Stimulated activated CD4-positive, alpha-beta T cell treated with anti-CD3 and anti-CD28 coated beads, TNF-alpha, amount 100 ng/mL, for 4 hours (primary cell): ENCODE measurements at regions not wholly inside any gene's neighbourhood (a gene's known extent, or its start where the extent isn't known, plus 50 kb on each side); places are given as distances from the start of the nearest gene placed in this dataset.

Experiments used
- DNase-seq, 3 experiments: peaks; one replicate each; pipeline ENCODE4 v3.0.0-alpha.2; 2020; ENCODE audit warnings: low read depth in 3 of 3

DNA sequence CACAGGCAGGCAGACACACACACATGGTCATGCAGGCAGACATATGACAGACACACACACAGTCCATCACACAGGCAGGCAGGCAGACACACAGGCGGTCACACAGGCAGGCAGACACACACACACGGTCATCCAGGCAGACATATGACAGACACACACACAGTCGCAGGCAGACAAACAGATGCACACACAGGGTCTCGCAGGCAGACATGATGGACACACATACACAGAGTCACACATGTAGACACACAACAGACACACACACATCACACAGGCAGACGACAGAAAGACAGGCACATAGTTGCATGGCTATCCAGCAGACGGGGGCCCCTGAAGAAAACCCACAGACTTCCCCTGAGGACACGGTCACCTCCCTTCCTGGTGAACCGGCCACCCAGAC, 135.4 kb downstream of the NCOR2 start:
- no peak for DNase-seq

DNA sequence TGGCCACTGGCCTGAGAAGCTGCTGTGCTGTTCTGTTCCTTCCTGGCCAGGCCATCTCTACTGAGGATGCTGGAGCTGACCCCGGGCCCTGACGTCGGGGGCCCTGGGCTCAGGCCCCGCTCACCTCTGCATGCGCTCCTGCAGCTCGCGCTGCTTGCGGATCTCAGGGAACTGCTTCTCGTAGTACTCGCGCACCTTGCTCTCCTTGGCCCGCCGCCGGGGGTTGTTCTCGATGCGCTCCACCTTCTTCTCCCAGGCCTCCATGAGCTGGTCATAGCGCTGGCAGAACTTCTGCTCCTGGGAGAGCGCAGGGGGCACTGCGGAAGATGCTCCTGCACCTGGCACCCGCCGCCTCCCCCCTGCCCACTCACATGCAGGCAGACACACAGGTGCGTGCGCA, 135.6 kb downstream of the RFLNA start:
- no peak for DNase-seq

DNA sequence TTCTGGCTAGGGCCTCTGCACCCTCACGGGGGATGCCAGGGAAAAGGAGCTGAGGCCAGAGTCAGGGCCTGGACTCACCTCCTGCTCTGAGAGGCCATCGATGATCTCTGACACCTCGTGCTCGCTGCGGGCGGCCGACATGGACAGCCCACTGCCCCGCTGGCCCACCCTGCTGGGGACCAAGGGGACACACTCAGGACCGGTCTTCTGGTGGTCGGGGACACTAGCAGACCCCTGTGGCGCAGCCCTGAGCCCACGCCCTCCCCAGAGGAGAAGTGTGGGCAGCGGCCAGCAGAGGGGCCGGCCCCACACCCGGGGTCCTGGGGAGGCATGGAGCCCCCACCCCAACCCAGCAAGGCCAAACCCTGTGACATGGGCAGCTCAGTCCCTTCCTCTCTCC, 134.6 kb downstream of the RFLNA start:
- DNase-seq: no peak

DNA sequence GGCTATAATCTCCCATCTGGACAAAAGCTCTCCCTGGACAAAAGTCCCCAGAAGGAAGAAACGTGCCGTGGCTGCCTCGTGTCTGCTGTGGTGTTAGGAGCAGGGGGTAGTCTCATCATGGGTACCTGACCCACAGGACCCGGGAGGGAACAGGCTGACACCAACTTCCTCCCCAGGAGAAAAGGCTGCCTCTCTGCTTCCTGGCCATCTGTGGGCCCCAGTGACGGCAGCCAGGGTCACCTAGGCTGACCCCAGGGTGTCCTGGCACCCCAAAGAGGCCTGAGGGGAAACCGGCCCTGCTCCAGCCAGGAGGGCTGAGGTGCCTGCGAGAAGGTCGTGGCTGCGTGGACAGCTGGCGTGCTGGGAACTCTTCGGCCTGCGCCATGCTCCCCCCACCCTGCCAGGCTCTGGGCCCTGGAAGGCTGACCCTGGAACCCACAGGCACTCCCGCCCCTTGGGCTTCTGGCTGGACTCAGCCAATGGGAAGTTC, 133.9 kb downstream of the RFLNA start:
- no peak for DNase-seq

DNA sequence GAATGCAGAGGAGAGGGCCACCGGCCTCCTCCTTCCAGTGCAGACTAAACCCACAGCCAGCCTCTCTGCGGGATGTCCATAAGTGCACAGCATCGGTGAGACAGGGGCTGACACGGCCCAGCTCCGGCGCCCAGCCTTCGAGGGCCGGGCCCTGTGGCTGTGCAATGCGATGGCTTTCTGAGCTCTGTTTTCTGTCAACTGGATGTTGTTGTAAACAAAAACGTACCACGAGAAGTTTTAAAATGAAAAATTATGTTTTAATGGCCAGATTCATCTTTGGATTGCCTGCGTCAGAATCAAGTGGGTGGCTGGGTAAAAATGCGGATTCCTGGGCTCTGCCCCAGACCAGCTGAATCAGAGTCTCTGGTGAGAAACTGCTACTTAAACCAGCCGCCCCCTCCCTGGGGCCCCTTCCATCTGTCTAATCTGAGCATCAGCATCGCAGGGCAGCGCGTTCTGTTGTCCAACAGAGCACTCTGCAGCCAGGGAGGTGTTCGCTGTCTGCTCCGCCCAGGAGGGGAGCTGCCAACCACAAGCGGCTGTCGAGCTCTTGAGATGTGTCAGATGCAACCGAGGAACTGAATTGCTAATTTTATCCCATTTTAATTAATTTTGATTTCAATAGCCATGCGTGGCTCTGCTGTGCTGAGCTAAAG, 133.4 kb downstream of the RFLNA start:
- DNase-seq: no peak

DNA sequence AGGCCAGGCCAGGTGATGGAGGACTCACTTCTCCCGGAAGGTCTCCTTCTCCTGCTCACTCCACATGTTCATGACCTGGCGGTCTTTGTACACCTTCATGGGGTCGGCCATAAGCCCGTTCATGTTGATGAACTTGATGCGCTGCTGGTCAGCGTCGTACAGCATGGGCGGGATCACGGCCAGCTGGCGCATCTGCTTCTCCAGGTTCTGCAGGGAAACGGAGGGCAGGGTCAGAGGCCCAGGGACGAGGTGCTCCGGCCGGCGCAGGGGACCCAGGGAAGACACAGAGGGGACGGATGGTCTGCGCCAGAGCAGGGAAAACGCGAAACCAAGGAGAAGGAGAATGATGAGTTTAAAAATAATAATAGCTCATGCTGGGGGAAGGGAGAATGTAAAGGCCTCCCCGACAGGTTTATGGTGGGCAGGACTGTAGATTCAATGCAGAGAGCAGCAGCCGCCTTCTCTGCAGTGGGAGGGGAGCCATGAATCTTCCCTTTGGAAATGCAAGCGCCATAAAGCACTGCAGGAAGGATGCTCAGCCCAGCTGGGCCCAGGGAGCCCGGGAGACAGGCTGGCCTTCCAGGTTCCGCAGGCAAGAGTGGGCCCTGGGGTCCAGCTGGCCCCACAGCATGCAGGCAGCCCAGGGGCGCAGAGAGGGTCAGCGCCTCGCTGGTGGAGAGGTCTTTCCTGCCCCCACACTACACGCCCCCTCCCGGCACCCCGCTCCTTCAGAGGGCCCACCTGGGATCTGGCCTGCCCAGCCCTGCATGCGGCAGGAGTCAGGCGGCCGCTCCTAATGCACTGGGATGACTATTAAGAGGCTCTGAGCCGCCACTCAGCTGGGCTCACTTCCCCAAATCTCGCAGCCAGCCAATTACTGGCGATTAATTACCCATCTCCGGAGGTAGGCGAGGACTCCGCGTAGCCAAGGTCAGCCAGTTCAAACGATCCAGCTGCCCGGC, 132.0 kb downstream of the RFLNA start:
- no peak for DNase-seq

DNA sequence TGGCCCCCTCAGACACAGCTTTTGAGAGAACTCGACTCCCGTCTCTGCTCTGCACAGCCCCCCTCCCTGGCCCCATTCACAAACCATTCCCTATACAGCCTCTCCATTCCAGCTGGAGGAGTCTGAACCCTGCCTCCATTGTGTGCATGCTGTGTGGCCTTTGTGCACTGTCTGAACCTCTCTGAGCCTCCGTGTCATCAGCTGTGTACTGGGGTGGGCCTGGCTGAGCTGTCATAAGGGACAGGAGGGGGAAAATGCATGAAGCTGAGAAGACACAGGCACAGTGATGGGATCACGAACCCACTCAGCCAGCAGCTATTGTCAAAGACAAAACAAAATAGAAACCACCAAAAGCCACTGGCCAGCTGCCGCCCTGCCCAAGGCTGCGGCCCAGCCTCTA, 130.8 kb downstream of the RFLNA start:
- no peak for DNase-seq

DNA sequence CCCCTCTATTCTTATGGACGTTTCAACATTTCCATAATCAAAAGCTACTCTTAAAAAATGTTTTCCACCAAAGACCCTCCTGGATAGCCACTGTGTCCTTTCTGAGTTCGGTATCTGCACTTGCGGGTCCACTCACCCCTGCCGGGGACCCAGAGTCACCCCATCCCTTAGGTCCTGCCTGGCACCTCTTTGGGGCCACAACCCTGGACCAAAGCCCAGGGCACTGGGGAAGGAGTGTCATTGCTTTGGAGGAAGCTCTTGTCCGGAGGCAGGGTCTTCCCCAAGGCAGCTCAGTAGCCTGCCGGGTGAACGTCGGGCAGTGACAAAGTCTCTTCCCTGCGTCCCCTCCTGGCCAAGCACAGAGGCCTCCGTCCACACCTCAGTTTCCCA, 129.6 kb downstream of the RFLNA start:
- DNase-seq: no peak

DNA sequence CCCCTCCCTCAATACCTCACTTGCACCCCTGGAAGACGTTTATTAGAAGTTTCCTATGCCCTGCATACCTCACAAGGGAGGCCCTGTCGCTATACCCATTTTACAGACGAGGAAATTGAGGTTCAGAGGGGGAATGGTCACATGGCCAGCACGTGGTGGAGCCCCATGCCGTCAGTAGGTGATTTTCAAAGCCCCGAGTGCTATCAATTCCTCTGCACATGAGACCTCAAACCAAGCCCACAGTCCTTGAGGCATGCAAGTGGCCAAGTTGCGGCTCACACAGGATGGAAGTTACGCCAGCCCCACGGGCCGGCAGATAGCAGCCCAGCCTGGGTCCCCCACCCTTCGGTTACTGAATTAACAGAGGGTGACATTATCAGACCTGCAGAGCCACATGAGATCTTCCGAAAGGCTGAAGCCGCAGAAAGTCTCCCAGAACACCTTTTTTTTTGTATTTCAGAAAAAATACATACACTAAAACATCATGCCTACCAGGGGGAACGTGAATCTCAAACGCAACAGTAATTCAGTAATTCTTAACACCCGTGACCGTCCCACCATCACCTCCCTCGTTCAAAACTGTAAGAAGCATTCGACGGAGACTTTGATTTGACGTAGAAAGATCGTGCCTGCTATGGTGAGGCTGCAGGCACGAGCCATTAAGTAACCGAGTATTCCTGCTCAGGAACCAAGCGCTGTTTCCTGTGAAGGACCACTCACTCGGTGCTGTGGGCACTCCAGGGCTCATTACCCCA, 129.0 kb downstream of the RFLNA start:
- DNase-seq: no peak

DNA sequence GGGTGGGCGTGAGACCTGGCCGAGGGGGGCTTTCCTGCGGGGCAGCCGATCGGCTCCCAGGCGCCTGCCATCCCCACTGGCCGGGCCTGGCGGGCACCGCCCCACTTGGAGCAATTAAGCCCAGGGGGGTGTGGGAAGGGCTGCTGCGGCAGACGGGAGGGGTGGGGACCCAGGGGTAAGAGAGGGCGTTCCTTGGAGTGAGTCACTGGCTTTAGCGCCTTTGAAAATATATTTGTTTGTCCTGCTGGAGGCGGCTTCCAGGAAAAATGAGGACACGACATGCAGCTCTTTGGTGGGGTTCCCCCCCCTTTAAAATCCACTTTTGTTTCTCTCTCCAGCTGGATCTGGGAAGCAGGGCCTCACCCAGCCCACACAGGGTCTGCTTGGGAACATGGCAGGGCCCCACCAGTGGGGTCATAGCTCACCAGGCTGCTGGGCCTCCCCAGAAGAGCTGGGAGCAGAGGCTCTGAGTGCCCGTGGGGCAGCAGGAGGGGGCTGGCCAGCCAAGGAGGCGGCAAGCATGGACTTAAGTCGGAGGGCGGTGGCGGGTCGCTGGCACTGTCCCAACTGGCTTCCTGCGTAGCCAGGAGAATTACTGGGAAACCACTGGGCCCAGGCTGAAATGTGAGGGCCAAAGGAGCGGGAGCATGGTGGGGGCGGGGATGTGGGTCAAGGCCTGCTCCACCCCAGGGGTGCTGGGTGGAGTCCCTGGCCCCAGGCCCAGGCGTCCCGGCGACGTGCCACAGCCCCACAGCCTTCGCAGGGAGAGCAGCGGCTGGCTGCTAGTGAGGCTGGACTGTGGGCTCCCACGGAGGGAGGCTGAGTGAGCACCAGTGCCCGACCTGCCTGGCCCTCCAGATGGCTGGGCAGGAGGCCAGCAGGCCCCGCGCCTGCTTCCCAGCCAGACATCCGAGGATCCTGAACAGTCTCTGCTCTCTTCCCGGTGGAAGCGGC, 128.0 kb downstream of the RFLNA start:
- no peak for DNase-seq

DNA sequence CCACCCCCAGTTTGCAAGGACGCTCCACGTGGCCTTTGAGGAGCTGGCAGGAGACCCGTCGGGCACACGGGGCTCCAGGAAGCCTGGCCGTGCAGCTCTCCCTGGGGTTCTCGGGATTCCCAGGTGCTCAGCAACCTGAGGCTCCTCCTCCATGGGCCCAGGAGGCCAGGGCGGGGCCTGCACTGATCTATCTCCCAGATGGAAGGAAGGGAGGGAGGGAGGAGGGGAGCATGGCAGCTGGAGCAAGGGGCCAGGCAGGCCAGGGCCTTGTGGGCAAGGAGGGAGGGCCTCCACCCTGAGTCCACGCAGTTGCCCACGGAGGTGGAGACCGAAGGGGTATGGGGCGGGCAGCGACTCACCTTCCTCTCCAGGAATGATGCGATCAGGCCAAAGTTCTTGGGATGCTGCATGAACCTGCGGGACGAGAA, 127.3 kb downstream of the RFLNA start:
- no peak for DNase-seq

DNA sequence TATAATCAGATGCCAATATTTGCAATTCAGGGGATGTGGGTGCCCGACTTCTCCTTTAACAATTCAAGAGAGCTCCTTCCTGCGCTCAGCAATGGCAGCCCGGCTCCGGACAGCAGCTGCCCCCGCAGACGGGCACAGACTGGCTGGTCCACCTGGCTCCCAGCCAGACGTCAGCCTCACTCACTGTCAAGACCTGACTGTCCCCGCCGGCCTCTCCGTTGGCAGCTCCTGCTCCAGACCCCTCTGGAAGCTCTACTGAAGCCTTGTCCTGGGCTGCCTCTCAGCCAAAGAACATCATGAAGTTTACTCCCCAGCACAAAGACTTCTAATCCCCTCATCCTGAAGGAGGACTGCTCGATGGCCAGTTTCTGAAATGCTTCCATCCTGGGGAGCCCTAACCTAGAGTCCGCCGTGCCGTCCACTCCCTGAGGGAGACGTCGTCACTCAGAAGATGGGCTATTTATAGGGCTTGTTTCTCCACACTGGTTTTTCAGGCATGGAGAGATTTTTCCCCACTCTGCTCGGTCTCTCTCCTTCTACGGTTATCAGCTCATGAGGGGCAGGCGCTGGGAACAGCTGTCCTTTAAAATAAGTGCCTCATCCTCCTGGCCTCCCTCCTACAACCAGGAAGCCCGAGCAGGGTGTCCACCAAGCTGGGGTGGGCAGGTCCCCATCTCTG, 126.2 kb downstream of the RFLNA start:
- DNase-seq: no peak

DNA sequence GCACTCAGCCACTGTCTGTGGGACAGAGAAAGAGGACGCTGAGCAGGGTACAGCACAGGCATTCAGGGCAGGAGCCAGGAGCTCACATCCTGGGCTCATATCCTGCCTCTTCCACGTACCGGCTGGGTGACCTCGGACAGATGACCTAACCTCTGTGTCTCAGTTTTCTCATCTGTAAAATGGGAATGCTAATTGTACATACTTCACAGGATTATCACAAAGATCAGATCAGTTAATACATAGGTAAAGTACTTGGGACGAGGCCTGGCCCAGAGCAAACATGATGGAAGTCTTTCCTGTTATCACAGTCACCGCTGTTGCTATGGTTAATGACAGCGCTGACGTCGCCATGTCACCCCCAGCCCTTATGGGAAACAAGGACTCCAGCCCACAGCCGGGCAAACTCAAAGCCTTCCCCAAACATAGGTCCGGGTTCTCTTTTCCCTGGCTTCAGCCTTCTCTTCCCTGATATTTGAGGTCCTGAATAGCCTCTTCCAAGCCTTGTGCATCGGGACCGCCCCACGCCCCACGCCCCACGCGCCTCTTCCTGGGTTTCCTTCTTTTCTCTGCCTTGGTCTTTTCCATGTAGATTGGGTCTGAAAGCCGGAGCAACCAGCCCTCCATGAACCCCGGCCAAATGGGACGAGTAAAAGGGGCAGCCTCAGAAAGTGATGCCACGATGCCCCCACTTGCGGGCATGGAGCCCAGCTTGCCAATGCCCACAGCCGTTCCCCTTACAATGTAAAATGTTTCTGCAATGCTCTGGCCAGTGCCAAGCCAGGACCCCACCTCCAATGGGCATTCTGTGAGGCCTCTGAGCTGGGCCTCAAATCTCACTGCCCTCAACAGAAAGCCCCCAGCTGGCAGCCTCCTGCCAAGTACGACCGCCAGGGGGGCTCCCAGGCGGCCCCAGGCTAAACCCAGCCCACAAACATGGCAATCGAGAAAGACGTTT, 125.4 kb downstream of the RFLNA start:
- DNase-seq: no peak

DNA sequence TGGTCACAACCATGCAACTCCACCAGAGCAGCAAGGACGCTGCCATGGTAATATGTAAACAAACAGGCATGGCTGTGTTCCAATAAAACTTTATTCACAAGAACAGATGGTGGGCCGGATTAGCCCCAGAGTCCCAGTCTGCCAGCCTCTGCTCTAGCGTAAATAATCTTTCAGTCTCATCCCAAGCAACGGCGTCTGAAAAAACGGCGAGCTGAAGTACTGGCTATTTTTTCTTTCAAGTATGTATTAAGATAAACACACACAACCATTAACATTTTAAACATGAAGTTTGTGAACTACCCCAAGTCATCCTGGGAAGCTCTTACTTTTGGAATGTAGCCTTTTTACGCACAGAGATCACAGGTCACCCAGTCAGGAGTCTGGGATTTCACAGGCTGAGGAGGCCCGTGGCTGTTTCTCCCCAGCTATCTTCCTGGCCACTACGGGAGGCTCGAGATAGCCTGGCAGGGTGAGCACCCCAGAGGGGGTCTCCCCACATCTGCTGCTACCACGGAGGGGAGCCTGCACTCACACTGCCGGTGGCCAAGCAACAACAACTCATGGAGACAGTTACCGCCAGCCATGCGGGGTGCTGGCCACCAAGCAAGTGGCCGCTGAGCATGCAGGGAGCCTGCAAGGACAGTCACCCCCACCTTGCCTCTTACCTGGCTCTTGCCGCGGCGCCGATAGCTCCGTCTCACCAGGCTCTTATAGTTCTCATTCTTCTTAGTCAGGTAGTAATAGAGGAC, 124.6 kb downstream of the RFLNA start:
- no peak for DNase-seq

DNA sequence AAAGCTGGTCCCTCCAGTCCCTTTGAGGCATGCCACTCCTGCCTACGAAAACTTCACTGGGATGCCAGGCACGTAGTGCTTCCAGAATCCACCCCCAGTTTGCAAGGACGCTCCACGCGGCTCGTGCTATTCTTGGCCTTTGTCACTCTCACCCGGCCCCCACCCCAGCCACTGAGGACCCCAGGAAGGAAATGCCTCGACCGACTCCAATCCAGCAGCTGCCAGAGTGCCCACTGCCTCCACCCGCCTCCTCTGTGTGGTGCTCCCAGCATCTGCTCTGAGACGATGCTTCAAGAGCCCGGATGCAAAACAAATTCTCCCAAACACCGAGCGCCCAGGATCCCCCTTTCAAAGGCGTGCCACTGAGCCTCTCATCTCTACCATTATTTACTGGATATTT, 123.9 kb downstream of the RFLNA start:
- no peak for DNase-seq

DNA sequence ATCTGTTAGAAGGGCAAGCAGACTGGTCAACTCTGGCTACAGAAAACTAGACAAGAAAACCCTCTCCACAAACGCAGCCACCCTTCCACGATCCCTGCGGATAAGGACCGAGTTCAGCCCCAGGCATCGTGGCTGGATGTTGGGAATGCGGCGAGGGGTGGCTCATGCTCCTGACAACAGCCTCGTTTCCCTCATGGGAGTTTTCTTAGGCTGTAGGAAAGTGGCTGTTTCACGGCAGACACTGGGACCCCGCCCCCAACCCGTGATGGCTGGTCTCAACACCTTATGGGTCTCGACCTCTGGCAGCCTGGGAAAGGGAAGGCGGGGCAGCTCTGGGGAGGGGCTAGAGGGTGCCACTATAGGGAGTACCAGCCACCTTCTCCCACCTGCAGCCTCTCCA, 123.3 kb downstream of the RFLNA start:
- DNase-seq: no peak

DNA sequence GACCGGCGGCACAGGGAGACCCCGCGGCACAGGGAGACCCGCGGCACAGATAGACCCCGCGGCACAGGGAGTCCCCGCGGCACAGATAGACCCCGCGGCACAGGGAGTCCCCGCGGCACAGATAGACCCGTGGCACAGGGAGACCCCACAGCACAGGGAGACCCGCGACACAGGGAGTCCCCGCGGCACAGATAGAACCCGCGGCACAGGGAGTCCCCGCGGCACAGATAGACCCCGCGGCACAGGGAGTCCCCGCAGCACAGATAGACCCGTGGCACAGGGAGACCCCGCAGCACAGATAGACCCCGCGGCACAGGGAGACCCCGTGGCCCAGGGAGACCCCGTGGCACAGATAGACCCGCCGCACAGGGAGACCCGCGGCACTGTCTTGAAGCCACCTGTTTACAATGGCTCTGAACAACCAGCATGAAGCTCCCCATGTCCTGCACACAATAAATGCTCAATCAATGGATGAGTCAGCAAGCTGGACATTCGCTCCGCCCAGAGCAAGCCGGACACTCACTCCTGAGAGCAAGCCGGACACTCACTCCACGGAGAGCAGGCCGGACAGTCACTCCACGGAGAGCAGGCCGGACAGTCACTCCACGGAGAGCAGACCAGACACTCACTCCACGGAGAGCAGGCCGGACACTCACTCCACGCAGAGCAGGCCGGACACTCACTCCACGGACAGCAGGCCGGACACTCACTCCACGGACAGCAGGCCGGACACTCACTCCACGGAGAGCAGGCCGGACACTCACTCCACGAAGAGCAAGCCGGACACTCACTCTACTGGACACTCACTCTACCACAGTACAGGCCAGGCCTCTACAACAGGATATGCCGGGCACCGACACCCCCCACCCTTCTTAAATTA, 121.9 kb downstream of the RFLNA start:
- no peak for DNase-seq

DNA sequence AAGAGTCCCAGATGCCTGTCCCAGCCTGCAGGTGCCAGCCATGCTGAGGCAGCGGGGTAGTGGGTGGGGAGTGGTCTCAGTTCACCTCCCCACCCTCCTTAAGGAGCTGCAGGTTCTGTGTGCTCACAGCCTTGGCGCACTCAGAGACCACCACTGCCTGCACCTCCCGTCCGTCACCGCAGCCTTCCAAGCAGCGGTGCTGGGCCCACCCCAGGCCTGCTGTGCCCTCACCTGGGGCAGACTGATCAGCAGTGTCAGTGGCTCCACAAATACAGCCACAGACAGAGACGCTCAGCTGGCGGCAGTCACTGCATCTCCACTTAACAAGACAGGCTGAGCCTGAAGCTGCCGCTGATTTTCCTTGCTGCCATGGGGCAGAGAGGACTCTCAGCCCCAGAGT, 120.2 kb downstream of the RFLNA start:
- no peak for DNase-seq
